Medulla oblongata (tissue), 1 donor: ENCODE measurements at regions not wholly inside any gene's neighbourhood (a gene's known extent, or its start where the extent isn't known, plus 50 kb on each side); places are given as distances from the start of the nearest gene placed in this dataset.

Experiments used
- DNase-seq: peaks from one replicate; pipeline ENCODE4 v3.0.0-alpha.2; 2015; ENCODE audit errors: extremely low spot score

DNA sequence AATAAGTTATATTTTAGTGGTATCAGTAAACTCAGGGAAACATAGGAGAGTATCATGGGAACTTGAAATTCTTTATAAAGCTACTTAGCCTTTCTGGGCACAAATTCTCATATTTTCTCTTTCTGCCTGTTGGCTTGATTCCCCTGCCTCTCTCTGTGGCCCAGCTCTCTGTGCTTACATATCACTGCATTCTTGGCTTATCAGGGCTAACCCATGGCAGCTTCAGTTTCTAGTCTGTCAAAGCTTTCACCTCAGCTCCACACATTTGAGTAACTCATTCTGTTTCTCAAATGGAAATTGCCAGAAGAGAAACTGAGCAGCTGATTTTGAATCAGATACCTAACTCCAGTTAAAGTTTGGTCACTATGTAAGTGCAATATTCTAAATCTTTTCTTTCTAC, 713.1 kb downstream of the DNAJB9 start:
- DNase-seq = no peak

GRCh38 chr7:109284943-109285342, 715.3 kb downstream of the DNAJB9 start:
- DNase-seq = no peak

GRCh38 chr7:109295158-109295557, 725.5 kb downstream of the DNAJB9 start:
- DNase-seq = no peak

- no peak for DNase-seq
Observed at GRCh38 chr7:109308816-109309215, 739.1 kb downstream of the DNAJB9 start.

DNA sequence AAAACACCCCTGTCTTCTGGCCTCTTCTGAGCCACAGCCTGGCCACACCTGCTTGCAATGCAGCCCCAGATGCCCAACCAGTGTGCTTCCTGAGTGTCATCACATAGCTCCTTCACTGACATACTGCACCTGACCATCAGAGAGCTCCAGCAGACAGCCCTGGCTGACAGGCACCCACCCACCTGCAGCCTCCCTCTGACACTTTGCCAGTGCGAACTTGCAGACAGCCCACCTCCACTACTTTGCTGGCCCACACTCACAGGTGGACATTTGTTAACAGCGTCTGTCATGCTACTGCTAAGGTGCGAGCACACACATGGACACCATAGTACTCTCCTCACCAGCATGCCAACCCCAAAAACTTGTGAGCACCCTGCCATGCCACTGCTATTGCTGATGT, 740.1 kb downstream of the DNAJB9 start:
- DNase-seq = no peak

- no peak for DNase-seq
Observed at GRCh38 chr7:109318136-109318535, 748.5 kb downstream of the DNAJB9 start.

GRCh38 chr7:109322833-109323232, 753.2 kb downstream of the DNAJB9 start:
- DNase-seq = no peak

GRCh38 chr7:109331423-109331822, 761.7 kb downstream of the DNAJB9 start:
- no peak for DNase-seq

- no peak for DNase-seq
Observed at GRCh38 chr7:109335951-109336350, 766.3 kb downstream of the DNAJB9 start.

DNA sequence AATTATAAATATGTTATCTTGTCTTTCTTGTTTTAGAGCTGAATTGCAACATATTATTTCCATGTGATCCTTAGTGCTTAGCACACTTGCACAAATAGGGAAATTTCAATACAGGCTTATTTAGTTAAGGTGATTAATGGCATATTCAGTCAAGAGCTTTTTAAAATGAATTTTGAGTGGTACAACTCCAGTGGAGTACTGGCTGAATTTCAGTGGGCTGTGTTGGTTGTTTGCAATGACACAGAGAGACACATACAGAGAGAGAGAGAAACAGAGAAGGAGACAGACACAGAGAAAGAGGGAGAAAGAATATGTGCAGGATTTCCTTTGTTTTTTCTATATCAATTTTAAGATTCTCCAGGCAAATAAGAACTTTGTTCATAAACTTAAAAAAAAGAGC, 766.9 kb downstream of the DNAJB9 start:
- DNase-seq = no peak

GRCh38 chr7:109343678-109344077, 774.0 kb downstream of the DNAJB9 start:
- DNase-seq = no peak

- no peak for DNase-seq
Observed at GRCh38 chr7:109351493-109351892, 781.8 kb downstream of the DNAJB9 start.

GRCh38 chr7:109354000-109354399, 784.3 kb downstream of the DNAJB9 start:
- no peak for DNase-seq

- no peak for DNase-seq
Observed at GRCh38 chr7:109354552-109354951, 784.9 kb downstream of the DNAJB9 start.

GRCh38 chr7:109375823-109376222, 806.1 kb downstream of the DNAJB9 start:
- DNase-seq = no peak

- no peak for DNase-seq
Observed at GRCh38 chr7:109376576-109376975, 806.9 kb downstream of the DNAJB9 start.

GRCh38 chr7:109377076-109377884, 807.6 kb downstream of the DNAJB9 start:
- DNase-seq = no peak

DNA sequence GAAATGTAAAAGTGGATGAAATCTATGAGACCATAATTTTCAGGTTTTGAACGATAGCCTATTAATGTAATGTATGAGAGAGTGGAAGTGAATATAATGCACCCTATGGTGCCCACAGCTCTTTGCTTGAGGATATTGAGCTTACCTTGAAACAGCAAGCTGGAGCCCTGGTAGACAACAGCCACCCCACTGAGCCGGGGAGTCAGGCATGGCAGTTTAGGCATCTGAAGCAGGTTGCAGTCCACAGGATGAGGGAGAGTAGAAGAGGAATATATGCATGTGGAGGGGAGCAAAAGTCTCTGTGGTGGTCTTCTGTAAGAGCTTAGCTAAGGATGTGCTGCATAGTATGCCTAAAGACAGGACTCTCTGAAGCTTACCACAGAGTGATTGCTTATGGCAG, 817.3 kb downstream of the DNAJB9 start:
- DNase-seq = no peak

DNA sequence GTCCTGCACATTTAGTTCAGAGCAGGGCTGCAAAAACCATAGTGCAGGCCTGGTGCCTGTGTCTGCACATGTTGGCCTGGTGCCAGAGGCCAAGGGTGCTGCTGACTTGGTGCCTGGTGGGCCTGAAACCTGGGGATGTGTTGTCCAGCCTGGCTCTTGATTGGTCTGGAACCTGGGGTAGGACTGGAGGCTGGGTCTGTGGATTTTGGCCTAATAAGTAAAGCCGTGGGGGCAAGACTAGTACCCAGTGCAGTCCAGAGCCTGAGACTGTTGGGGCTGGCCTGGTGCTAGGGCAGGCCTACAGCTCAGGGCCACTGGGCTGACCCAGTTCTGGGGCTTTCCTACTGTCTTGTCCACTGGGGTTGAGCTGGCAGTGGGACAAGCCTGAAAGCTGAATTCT, 817.9 kb downstream of the DNAJB9 start:
- no peak for DNase-seq

DNA sequence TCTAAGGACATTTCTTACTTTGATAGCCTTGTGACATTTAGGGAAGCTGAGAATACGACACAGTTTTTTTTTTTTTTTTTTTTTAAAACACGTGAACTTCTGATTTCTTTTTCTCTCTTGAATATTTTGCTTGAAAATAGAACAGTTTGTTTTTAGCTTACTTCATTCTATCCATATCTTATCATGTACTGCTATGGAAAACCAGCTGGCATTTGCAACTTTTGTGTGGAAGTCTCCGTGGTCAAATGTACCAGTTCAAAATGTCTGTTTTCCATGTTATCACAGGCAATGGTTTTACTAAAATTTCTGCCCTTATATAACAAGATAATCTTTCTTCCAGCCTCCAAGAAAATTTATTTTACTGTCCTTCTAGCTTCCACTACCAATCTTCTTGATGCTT, 821.6 kb downstream of the DNAJB9 start:
- DNase-seq = no peak

GRCh38 chr7:109402107-109402506, 832.4 kb downstream of the DNAJB9 start:
- DNase-seq = no peak

DNA sequence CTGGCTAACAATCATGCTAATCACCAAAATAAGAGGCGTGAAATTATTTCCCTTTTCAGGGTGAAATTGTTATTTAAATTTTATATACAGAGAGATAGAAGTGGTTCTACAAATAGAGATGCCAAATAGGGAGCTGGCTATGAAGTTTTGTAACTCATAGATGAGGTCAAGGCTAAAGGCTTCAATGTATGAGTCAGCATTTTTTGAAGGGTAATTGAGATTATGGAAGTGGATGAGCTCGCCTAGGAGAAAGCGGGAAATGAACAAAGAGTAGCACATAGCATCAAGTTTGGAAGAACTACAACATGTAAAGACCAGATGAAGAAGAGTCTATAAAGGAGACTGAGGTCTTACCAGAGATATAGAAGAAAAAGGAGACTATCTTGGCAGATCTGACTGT, 838.1 kb downstream of the DNAJB9 start:
- no peak for DNase-seq

DNA sequence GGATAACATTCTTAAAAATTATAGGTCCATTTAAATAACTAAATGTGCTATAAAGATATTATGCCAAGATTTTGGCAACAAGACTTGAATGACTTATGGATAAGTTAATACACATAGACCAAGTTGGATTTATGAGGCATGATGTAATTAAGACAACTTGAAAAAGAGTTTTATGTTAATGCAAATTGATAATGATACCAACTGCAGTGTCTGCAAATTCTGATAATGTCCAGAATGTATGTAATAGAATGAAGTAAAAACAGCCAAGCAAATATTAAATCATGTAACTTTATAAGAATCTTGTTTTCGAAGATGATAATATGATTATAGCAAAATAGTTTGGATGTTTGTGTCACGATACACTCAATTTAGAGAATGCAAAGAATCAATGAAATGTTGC, 868.3 kb downstream of the DNAJB9 start:
- DNase-seq = no peak

DNA sequence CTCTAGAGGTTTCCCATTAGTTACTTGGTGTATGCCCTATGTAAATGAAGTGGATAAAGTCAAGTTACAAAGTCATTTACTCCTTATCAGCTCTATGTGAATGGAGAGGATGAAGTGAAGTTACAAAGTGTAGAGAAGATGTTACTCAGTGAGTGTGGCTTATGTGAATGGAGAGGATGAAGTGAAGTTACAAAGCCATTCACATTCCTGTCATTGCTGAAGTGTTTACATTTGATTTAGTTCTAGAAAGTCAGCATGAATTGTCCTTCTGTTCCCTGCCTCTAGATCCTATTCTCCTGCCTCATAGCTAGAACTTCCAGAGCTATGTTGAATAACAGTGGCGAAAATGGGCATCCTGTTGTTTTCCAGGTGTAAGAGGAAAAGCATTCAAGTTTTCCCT, 880.1 kb downstream of the DNAJB9 start:
- no peak for DNase-seq
